Umbilical cord (tissue), 1 donor: ENCODE measurements at regions not wholly inside any gene's neighbourhood (a gene's known extent, or its start where the extent isn't known, plus 50 kb on each side); places are given as distances from the start of the nearest gene placed in this dataset.
A peak's percentile ranks its signal among the peaks of the same experiment; 100 is the strongest.

Source experiments
- DNase-seq: peaks from one replicate; pipeline ENCODE4 v3.0.0-alpha.2; 2015; ENCODE audit warnings: low spot score

DNA sequence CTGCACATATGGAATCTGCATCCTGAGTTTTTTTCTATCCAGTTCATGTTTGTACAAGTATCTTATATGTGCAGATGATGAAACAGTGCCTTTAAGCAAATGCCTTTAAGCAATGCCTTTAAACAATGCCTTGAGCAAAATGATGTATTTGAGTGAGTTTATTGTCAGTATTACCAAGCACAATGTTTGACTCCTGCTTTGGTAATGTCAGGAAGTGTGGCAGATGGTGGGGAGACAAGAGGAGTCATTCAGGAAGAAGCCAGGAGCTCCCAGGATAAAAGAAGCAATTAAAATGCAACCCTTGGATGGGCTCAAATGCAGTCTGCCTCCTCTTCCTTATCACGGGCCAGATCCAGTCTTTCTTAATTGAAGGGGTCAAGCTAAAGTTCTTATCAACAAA lies 108.7 kb upstream of the KCNJ15 start:
- DNase-seq = no peak

DNA sequence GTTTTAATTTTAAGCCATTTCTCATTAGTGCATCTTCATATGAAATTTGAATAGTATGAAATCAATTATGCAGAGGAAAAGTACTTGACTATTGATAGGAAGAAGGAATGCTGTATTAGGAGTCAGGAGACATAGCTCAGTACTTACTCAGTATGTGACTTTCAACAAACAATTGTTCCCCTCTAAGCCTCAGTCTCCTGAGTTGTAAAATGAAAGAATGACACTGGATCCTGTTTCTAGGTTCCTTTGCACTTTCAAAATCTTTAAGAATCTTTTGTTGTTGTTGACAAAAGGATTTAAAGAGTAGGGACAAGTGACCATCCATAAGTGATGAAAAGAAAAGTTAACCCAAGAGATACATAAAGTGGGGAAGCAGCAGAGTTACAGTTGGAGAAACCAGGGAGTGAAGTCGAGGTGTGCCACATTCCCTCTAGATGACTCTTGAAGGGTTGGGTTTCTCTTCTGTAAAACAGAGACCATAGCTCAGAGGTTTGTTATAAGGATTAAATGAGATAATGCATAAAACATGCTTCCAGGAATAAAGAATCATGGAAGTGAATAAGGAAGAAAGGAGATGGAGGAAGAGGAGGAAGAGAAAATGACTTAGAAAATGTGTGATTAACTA lies 105.7 kb upstream of the KCNJ15 start:
- no peak for DNase-seq

DNA sequence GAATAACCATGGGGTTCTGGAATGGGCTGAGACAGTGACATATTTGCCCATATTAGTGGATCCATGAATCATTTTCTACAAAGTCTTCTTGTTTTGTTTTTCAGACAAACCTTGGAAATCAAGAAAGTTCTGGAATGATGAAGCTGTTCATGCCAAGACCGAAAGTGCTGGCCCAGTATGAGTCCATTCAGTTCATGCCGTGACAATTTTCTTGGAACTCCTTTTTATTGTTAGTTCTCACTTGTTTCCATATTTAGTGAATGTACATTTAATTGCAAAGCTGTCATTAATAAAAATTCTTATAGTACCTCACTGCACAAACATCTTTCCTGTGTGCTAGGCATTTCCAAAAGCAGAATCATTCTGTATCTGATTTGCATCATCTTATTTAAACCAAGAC lies 100.6 kb upstream of the KCNJ15 start:
- no peak for DNase-seq

DNA sequence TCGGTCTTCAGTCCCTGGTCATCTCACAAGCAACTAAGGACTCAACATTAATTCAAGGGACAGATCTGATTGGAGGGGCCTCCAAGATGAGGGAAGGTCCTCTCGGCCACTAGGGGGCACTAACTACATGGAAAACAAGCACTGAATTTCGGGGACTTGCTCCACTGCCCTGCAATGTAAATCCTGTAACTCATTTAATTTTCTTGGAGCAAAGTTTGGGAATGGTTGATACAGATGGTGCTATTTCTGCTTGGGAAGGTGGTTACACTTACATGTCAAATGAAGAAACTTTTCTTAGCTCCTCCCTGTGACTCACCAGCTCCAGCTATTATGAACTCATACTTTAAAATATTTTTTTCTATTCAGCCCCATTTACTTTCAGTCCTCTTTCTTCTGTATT lies 97.4 kb upstream of the KCNJ15 start:
- DNase-seq = peak; percentile 67

GRCh38 chr21:38165466-38166172 lies 91.2 kb upstream of the KCNJ15 start:
- DNase-seq = no peak

DNA sequence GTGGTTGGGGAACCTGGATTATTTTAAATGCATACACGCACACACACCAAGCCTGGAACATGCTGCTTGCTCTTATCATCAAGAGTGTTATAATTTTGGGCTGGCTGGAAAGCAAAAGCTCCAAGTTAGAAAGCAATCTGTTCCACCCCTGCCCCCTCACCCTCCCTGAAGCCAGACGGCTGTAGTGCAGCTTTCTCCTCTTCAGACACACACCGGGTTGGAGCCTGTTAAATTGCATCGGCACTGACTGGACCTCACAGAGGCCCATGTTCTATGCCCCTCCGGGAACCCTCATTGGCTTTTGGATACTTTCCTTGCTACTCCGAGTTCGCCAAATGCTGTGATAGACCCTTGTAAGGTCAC lies 90.6 kb upstream of the KCNJ15 start:
- peak; percentile 50 for DNase-seq

DNA sequence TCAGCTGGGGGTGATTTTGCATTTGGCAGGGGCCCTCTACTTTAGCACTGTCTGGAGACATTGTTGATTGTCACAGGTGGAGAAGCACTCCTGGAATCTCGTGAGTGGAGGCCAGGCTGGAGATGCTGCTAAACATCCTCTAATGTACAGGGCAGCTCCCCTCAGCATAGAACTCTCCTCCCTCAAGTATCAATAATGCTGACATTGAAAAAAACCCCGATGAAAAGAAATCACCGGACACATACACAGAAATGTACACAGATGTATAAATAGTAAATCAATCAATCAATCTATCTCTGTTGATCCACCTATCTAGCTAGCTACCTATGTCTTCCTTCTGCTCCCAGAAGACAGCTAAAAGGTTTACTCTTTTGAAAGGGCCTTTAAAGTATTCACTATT lies 89.4 kb upstream of the KCNJ15 start:
- no peak for DNase-seq

DNA sequence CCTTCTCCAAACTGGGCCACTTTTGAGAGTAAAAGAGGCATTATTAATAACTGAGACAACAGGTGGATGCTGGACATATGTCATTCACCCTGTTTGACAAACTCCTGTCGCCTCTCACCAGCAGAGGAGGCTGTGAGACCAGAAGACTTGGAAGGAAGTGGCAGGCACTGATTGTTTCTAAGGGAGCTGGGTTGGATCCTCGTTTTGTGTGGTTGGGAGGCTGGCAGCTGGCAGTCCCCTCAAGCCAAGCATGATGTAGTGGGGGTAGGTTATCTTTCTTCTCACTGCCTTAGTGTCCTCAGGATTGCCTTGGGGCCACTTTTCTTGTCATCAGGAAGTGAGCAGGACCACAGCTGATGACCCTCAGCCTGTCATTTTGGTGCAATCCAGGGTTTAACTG lies 86.5 kb upstream of the KCNJ15 start:
- DNase-seq = peak; percentile 28

GRCh38 chr21:38170704-38171682 lies 85.8 kb upstream of the KCNJ15 start:
- DNase-seq = no peak

- peak; percentile 64 for DNase-seq
These were observed 85.0 kb upstream of the KCNJ15 start for GRCh38 chr21:38171723-38172344.

GRCh38 chr21:38173276-38174035 lies 83.3 kb upstream of the KCNJ15 start:
- no peak for DNase-seq

GRCh38 chr21:38175306-38175705 lies 81.5 kb upstream of the KCNJ15 start:
- DNase-seq = no peak

DNA sequence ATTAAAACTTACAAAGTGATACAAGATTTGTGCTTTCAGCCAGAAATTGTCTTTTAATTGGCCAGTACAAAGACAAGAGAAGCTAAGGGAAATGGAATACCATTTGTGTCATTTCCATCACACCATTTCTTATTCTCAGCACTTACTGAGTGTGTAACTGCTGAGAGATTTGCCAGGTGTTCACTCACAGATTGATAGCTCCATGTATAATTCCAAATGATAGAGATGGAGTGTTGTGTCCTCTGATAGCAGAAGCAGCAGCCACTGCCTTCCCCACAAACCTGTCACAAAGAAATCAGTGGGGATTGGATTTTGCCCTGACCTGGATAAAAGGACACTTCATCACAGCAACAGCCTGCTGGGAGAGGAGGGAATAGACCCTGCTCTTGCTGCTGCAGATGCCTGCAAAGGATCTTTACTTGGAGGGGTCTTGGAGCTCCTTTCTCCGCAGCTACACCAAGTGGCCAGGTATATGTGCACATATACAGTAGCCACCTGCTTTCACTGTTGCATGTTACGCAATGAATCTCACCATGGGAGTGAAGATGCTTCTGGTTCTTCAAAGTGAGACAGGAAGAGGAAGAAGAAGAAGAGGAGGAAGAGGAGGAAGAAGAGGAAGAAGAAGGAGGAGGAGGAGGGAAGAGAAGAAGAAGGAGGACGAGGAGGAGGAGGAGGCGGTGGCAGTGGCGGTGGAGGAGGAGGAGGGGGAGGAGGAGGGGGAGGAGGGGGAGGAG lies 78.7 kb upstream of the KCNJ15 start:
- DNase-seq = no peak

- DNase-seq = no peak
These were observed 77.9 kb upstream of the KCNJ15 start for GRCh38 chr21:38178653-38179470.

DNA sequence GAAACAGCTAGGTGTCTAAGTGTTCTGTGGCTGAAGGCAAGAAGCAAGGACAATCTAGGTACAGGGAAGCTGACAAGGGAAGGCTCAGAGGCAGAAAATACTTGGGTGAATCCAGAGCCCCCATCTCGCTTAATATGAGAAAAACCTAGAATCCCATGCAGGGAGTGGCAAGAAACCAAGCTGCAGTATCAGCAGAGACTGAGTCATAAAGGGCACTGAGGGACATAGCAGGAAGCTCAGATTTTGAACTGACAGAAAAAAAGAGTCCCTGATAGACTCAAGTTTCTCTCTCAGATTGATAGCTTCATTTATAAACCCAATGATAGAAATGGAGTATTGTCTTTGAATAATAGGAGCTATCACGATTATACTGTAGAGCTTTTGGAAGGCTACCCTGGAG lies 77.3 kb upstream of the KCNJ15 start:
- no peak for DNase-seq

DNA sequence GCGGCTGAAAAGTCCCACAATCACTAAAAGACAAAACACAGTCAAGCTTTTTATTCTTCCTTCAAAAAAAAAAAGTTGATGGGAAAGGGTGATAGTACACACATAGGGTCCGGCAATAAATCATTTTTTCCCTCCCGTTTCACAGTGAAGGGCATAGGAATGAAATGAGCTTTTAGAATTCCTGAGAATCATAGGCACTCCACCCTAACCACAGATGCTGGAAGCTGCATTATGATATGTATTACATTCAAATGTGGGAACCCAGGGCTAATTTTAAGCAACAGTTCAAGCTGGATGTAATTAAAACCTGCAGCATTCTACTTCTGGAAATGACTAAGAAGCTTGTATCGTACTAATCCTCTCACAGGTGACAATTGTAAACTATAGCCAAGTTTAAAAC lies 75.7 kb upstream of the KCNJ15 start:
- DNase-seq = peak; percentile 14

DNA sequence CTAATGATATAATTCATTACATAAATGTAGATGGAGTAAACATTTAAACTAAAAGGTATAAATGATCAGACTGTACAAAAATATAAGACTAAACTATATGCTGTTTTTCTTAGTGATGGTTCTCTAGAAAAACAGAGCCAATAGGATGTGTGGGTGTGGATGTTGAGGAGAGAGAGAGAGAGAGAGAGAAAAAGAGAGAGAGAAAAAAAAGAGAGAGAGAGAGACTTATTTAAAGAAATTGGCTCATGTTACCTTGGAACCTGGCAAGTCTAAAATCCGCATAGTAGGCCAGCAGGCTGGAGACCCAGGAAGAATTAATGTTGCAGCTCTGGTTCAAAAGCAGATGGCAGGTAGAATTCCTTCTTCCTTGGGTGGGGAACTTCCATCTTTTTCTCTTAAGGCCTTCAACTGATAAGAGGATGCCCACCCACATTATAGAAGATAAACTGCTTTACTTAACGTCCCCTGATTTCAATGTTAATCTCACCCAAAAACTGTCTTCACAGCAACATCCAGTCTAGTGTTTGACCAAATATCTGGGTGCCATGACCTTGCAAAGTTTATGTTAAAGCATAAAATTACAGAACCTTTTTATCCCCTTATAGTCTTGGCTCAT lies 74.3 kb upstream of the KCNJ15 start:
- no peak for DNase-seq

- no peak for DNase-seq
These were observed 72.8 kb upstream of the KCNJ15 start for GRCh38 chr21:38183961-38184360.

DNA sequence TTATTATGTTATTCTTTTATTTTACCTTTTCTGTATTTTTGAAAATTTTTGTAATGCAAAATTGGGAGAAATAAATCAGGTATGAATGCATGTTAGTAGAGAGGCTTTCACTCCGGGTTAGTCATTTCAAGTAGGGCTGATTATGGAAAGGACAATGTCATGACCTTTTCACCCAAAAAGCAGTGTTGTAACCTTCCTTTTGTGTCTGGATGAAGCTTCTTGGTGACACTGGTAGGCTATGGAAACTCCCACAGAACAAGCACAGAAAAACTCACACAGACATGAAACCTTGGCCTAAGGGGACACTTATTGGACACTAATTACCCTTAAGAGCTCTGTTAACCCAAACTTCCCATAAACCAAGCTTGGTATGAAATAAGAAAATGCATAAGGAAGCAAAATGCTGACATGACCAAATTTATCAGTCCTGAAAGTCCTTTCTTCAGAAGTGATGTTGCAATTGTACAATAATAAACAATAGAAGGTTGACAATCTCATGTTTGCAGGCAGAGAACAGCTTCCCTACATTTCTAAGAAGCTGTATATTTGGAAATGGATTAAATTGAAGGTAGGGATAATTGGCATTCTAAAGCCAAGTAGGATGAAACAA lies 70.0 kb upstream of the KCNJ15 start:
- DNase-seq = no peak
